Activated CD4-positive, alpha-beta T cell treated with anti-CD3 and anti-CD28 coated beads, Interleukin-10, Interleukin-2, amounts not matched to agents 100 ng/mL and 50 ng/mL, durations not matched to agents 16 hours and 8 hours (primary cell): ENCODE measurements at regions not wholly inside any gene's neighbourhood (a gene's known extent, or its start where the extent isn't known, plus 50 kb on each side); places are given as distances from the start of the nearest gene placed in this dataset.
A peak's percentile ranks its signal among the peaks of the same experiment; 100 is the strongest.
"Not testable (repeated sequence)": the region's sequence is repeated elsewhere in the genome, so short reads cannot be mapped to it uniquely, and the experiment has no call there.

ENCODE experiments used
- DNase-seq: peaks from one replicate; pipeline ENCODE4 v3.0.0-alpha.2; 2020

GRCh38 chrX:132302687-132303086 lies 83.4 kb upstream of the RAP2C start:
- not testable (repeated sequence) for DNase-seq

GRCh38 chrX:132294776-132295495 lies 75.7 kb upstream of the RAP2C start:
- no peak for DNase-seq

- no peak for DNase-seq
These were observed 74.9 kb upstream of the RAP2C start for GRCh38 chrX:132294192-132294591.

GRCh38 chrX:132292793-132293192 lies 73.5 kb upstream of the RAP2C start:
- peak; percentile 46 for DNase-seq

- no peak for DNase-seq
These were observed 58.8 kb upstream of the RAP2C start for GRCh38 chrX:132277953-132278614.

- no peak for DNase-seq
These were observed 53.6 kb upstream of the RAP2C start for GRCh38 chrX:132272826-132273225.

GRCh38 chrX:132271311-132271778 lies 52.1 kb upstream of the RAP2C start:
- DNase-seq, result no peak

- DNase-seq, result no peak
These were observed 51.5 kb upstream of the RAP2C start for GRCh38 chrX:132270699-132271098.

GRCh38 chrX:132270021-132270420 lies 50.8 kb upstream of the RAP2C start:
- no peak for DNase-seq
